NCI-H748 (cell line): ENCODE measurements at regions not wholly inside any gene's neighbourhood (a gene's known extent, or its start where the extent isn't known, plus 50 kb on each side); places are given as distances from the start of the nearest gene placed in this dataset.

ENCODE experiments used
- DNase-seq: peaks from one replicate; lab custom pipeline; 2025; ENCODE audit not compliant: unreplicated experiment; lab: John Stamatoyannopoulos, UW

DNA sequence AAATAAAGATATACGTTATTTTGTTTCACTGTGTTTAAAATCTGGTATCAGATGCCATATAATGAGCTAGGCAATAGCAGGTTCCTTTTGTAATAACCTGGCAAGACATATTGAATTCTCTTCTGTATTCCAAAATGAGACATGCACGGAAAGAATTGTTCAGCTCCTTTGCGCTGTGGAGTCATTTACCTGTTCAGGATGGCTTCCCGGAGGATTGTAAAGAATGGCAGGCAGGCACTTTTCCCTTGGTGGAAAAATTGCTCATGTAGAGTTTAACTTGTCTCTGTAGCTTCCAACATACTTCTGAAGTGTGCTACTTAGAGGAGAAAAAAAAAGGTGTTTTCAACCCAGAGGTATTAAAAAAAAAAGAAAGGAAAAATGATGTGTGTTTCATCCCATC is 805.2 kb downstream of the GALC start:
- DNase-seq: no peak

DNA sequence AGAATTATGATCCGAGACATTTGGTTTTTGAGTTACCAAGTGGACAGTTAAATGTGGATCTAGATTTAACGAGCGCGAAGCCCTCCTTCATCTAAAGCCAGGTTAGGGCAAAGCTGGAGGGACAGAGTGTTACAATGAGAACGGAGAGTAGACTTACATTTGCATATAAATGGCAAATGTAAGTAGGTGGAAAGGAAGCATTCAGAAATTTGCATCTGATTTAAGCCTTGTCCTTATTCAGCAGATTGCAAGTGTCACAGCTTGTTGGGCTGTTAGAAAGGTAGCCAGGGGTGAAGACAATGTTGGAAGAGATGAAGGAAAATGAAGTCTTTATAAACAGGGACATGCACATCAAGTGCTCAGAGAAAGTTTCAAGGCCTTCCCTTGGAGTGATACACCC is 806.2 kb downstream of the GALC start:
- no peak for DNase-seq

DNA sequence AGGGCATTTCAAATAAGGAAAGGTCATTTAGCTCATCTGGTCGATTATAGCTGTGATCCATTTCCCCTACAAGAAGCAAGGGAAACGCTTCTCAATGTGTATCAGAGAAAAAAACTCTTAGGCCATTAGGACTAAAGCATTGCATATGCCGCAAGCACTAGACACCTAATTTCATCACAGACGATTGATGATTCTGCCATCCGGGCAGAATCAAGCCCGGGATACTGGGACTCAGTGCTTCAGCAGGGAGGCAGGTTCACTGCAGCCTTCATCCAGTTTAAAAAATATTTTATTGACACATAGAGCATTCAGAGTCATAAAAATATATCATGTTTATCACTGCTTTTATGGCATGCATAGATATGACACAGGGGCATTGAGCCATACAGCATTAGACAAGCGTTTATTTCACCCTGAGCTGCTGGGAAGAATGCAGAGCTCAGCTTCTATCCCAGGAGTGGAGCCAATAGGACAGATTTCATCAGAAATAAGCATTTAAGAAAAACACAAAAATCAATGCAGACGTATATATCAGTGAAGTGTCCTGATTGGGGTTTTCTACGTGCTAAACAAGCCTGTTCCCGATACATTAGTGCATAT is 806.9 kb downstream of the GALC start:
- no peak for DNase-seq

DNA sequence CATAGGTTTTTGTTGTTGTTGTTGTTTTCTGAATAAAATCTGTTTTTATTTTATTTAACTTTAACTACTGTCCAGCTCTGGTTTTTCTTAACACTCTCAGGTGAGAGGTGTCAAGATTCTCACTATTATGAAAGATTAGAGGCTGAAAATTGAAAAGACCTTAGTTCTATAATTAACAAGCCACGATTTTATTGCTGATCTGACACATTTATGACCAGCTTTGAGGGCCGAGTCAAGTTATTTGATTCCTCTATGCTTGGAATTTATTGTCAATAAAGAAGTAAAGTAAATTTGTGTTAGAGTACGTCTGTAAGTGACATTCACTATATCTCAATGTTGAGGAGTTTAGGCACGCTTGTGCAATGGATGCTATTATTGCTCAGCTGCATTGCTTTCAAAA is 808.8 kb downstream of the GALC start:
- no peak for DNase-seq

DNA sequence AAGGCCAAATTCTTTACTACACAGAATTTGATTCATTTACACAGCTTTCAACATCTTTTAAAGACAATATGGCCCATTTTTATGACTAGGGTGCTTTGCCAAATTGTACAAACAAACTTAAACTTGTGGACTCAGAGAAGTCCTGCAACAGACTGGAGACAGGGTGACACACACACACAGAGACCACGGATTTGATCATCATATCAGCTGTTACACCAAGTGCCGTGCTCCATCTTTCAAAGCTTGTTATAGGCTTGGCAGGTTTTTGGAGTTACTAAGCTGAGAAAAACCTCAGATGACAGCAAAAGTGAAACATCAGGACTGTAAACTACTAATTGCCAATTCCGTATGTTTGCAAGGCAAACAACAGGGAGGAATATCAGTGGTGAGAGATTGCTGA is 811.7 kb downstream of the GALC start:
- DNase-seq: no peak

DNA sequence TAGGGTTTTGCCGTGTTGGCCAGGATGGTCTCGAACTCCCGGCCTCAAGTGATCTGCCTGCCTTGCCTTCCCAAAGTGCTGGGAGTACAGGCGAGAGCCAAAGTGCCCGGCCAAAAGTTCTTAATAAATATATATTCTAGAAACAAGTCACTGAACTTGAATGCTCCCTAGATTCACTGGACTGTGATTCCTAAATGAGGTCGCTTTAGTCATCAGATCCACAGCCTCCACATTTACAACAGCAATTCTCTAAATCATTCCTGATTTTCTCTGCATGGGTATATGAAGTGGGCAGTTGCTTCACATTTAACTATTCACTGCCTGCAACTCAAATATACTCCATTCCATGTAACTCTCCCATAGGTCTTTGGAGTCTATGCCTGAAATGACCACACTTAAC is 813.0 kb downstream of the GALC start:
- no peak for DNase-seq

DNA sequence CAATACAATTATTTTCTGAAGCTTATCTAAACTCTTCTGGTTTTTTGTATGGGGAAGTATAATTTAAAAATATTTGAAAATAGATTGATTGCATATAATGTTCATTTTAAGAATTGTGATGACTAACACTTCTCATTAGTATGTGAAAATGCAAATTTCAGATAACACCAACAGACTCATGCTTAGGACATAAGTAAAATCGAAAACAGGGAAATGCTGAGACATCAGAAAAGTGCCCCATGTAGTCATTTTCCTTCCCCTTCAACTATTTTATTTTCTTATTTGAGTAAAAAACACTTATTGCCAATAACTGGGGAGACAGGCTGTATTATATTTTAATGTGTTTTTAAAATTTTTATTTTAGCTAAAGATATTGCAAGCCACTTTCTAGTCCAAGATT is 814.7 kb downstream of the GALC start:
- DNase-seq: no peak

DNA sequence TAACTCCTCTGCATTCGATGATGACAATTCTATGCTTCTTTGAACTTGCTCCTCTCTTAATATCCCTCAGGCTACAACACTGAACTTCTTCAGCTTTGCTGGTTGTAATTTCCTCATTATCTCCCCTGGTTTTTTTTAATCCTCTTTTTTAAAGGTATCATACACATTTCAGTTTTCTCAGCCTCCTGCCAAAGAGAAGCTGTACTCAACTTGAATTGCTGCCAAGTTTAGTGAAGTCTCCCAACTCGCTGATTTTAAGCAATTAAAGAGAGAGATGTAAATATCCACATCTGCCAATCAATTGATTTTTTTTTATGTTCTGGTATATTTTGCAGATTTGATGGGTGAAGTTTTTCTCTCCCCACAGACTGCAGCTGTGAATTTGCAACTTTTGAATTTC is 817.8 kb downstream of the GALC start:
- peak; percentile 20 for DNase-seq

DNA sequence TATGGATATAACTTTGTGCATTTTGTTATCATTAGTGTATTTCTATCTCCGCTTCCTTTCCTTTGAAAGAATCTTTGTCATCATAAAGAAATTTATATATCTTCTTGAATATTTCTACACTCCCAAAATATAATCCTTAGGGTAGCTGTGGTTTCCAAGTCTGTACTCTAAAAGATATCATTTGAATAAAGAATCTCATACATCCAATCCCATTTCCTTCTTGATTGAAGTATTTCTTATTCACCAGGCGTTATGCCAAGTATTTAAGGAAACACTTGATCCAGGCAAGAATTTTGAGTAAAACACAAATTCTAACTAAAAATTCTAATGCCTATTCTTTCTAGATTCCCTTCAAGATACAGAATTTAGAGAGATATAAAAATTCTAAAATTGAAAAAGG is 821.8 kb downstream of the GALC start:
- no peak for DNase-seq

DNA sequence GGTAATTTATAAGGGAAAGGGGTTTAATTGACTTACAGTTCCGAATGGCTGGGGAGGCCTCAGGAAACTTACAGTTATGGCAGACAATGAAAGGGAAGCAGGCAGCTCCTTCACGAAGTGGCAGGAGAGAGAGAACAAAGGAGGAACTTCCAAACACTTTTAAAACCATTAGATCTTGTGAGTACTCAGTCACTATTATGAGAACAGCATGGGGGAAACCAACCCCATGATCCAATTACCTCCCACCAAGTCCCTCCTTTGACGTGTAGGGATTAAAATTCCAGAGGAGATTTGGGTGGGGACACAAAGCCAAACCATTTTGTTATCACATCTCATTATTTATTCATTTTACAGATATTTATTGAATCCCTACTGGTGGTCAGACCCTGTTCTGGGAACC is 822.8 kb downstream of the GALC start:
- DNase-seq: no peak

DNA sequence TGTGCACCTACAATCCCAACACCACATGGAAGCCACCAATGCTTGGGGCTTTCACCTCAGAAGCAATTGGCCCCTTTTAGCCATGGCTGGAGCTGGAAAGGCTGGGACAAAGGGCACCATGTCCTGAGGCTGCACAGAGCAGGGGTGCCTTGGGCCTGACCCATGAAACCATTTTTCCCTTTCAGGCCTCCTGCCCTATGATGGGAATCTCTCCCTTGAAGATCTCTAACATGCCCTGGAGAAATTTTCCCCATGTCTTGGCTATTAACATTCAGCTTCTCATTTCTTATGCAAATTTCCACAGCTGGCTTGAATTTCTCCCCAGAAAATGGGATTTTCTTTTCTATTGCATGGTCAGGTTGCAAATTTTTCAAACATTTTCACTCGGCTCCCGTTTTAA is 823.6 kb downstream of the GALC start:
- DNase-seq: no peak

DNA sequence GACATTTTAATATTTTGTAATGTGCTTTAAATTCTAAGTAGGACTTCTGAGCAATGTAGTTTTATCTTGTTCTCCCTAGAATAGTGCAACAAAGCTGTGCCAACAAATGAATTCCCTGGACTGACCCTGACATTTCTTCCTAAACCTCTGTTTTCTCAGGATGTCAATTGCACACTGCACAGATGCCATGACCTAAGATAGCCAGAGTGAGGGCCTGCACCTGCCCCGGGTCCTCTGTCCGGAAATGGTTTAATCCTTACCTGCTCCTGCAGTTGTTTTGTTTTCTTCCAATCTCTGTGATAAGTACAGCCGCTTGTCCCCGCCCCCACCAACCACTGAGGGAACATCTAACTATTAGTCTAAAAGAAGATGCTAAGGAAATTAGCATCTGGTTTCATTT is 831.5 kb downstream of the GALC start:
- no peak for DNase-seq

DNA sequence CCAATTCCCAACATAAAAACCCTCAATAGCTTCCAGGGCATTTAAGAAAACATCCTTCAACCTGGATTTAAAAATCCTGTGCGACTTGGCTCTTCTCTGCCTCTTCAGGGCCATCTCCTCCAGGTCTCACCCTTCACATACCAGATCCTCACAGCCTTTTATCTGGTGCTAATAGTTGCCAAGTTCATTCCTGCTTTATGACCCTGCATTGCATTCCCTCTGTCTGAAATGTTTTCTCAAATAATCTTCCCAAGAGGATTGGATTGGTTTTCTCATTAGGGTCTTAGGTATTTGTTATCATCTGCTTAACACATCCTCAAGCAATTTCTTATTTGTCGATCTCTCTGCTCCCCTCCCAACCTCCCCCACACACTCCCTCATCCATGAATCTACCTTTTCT is 832.0 kb downstream of the GALC start:
- DNase-seq: no peak

DNA sequence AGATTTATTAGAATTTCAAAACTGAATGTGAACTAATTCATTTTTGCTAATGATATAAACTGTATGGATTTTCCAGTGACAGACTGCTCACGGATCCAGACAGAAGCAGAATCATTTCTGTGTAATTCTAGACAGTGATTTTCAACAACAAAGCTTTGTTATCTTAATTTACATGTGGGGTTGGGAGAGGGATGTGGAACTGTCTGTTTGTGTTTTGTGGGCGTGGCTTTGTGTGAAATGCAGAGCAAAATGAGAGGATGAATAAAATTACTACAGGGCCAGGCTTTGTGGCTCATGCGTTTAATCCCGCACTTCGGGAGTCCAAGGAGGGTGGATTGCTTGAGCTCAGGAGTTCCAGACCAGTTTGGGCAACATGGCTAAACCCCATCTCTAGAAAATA is 834.7 kb downstream of the GALC start:
- DNase-seq: peak; percentile 16

DNA sequence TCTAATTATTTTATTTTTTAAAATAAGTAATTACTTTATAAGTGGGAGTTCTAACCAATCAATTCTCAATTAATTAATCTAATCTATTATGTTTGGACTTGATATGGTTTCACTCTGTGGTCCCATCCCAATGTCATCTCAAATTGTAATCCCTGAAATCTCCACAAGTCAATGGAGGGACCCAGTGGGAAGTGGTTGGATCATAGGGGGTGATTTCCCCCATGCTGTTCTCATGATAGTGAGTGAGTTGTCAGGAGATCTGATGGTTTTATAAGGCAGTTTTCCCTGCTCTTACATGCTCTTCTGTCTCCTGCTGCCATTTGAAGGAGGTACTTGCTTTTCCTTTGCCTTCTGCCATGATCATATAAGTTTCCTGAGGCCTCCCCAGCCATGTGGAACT is 836.1 kb downstream of the GALC start:
- DNase-seq: no peak

DNA sequence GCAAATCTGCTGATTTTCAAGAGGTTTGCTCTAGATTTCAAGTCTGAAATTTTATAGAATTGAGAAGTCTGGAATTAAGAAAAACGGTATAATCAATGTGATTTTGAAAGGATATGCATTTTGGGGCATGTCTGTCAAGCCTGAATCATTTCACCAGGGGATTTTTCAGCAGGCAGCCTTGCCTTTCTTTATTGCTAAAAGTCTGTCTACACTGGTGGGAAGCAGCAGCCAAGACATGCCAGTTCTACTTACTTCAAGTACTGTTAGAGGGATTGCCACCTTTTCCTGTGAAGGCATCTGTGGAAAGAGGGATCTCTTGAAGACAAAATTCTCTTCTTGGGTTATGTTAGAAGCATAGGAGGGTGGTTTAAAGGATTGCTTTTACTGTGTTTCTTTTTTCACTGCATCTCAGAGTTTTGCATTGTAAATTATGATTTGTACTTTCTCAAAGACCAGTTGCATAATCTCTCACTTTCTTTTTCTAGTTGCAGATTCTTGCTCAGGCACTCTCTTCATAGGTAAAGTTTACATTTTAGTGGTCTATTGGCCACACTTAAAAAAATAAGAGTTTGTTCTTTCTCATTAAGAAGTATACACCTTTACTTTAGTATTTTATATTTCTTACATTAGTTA is 837.0 kb downstream of the GALC start:
- no peak for DNase-seq

DNA sequence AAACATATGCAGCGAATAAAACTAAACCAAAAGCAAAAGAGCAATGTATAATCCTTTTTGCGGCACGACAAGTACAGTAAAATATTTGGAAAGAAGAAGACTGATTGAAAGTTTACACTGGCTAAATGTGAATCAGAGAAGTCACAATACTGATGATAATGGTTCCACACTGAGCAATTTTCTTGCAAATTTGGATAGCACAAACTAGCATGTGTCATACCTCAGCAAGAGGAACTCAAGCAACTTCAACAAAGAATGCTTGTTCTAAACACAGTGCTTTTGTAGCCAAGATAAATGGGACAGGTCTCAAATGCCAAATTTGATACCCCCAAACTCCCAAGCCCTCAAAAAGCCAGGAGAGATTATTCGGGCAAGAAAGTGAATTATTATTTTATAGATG is 839.1 kb downstream of the GALC start:
- DNase-seq: no peak

DNA sequence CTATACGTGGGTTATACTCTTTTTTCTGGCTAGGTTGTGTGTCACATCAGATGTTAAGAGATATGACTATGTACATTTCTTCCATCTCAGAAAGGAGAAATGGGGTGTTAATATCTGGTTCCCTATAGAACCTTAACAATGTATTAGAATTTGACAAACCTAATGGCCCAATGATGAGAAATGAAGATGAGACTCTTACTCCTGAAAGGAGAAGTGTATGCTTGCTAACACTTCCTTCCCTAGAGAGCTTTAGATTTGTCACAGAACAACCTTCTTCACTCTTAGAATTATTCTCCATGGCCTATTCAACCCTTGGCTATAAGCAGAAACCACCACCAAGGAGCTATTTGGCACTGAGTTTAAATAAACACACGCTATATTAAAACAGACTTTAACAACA is 839.6 kb downstream of the GALC start:
- no peak for DNase-seq

DNA sequence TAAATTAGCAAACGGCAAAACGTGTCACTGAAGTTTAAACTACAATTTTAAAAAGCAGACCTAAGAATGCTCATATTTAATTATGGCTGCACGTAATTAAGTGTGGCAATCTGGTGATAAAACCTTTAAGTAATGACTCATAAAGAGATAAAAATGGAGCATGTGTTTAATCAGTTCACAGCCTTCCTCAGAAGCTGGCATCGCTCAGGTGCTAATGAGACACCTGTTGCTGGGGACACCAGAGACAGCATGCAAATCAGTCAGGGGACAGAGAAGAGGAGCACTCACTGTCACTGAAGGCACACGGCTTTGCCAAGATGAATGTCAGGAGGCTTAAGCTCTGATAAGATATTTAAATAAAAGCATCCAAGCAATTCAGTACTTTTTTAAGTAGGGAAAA is 840.3 kb downstream of the GALC start:
- DNase-seq: peak; percentile 44

DNA sequence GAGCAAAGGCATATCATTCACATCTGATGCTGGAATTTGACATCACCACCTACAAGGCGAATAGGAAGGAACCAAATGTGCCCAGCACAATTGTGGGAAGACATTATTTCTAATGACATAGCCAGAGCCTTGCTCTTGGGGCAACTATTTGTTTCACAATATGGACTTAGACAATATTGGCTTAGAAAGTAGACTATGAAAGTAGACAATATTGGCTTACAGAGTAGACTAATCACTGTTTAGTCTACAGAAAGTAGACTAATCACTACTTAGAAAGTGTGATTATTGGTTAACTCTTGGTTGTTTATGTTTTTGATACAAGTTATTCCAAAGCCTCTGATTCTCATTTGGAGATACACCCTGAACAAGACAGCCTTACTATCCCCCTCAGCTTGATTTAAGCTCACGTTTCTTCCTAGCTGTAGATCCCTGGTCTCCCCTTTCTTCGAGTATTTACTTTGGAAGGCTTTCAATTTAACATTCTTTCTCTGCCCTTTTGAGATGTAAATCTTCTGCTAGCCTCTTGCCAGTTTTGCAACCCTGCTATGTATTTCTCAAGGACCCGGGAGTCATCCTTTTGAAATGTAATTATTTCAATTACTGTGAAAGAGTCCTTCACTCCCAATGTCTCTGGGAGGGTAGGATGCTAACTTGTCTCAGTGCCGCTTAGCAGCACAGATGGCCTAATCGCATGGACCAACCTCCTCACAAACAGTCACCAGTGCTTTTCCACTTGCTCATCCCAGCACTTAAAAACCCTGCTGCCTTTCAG is 843.2 kb downstream of the GALC start:
- no peak for DNase-seq

DNA sequence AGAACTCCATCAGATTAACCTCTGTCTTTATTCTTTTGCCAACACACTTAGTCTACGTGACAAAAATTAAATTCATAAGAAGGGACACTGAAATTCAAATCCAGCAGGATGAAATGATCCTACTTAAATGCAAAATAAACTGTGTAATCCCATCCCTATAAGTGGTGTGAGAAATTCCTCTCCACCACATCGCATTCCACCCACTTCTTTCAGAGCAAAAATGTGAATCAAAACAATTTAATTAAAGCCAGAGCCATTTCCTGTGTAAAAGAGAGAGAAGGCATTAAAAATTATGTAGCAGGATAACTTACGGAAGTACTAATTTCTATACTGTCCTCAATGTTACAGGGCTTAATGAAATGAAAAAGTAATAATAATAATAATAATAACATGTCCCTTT is 844.3 kb downstream of the GALC start:
- DNase-seq: no peak

DNA sequence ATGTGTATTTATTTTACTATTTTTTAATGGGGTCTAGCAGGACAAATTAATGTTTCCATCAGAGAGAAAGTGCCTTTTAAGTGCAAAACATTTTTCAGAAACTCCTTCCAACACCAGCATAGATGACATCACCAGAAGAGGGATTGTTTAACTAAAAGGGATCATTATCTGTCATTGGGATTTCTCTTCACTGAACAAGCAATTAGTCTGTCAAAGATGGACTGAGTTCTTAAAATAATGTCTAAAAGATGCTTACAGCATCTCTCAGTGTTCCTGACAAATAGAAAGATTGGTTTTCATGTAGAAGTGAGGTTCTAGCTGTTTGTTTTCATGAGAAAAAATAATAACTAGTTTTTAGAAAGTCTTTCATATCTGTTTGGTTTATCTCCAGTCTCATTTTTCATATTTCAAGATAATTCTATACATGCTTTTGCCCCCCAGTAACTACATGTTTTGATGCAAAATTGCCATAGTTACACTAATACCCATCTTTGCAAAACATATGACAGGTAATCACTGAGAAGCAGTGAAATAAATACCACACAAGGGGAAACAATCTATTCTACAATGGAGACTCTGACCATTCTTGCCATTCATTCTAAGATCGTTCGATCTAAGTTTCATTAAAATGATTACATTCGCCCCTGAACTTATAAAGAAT is 850.3 kb downstream of the GALC start:
- no peak for DNase-seq
